ENCODE measurements at regions not wholly inside any gene's neighbourhood (a gene's known extent, or its start where the extent isn't known, plus 50 kb on each side); places are given as distances from the start of the nearest gene placed in this dataset.

GRCh38 chr3:87969620-87970019 is 89.2 kb downstream of the CGGBP1 start:
- TF ChIP-seq, protein P1, sequence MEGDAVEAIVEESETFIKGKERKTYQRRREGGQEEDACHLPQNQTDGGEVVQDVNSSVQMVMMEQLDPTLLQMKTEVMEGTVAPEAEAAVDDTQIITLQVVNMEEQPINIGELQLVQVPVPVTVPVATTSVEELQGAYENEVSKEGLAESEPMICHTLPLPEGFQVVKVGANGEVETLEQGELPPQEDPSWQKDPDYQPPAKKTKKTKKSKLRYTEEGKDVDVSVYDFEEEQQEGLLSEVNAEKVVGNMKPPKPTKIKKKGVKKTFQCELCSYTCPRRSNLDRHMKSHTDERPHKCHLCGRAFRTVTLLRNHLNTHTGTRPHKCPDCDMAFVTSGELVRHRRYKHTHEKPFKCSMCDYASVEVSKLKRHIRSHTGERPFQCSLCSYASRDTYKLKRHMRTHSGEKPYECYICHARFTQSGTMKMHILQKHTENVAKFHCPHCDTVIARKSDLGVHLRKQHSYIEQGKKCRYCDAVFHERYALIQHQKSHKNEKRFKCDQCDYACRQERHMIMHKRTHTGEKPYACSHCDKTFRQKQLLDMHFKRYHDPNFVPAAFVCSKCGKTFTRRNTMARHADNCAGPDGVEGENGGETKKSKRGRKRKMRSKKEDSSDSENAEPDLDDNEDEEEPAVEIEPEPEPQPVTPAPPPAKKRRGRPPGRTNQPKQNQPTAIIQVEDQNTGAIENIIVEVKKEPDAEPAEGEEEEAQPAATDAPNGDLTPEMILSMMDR (IDR thresholded peaks at IDR 0.05) = no peak
- no peak for TF ChIP-seq POLR2A (IDR thresholded peaks at IDR 0.05)
